HEK293 (cell line): ENCODE measurements at regions not wholly inside any gene's neighbourhood (a gene's known extent, or its start where the extent isn't known, plus 50 kb on each side); places are given as distances from the start of the nearest gene placed in this dataset.

ENCODE experiments used
- CTCF ChIA-PET: fragments of 350-600 bp; formaldehyde crosslinking; extraction: SDS; loops from one replicate; lab custom pipeline; 2021; ENCODE audit warnings: antibody characterized with exemption; lab: Yijun Ruan, JAX
- POLR2A ChIA-PET: fragments of 300-600 bp; formaldehyde crosslinking; extraction: SDS; loops from one replicate; lab custom pipeline; 2020; ENCODE audit warnings: antibody characterized with exemption, inconsistent platforms; lab: Yijun Ruan, JAX
- H3K27ac ChIP-seq: fragments of 200-500 bp; sonication (Bioruptor generic); 2 replicates; pipeline ENCODE4 v1.5.1; 2014; ENCODE audit warnings: low read depth, low read length, control low read depth, inconsistent platforms; ENCODE audit errors: extremely low read depth
- H3K36me3 ChIP-seq, 2 experiments: fragments of 200-500 bp in 1 of 2; sonication (Bioruptor generic) in 1 of 2; 1 replicate in 1 of 2; 2 replicates in 1 of 2; pipeline ENCODE4 v1.5.1; 2014 to 2017; ENCODE audit warnings: inconsistent platforms in 2 of 2, low read length in 2 of 2; ENCODE audit not compliant: control insufficient read depth in 2 of 2, insufficient read depth in 1 of 2
- H3K4me1 ChIP-seq: fragments of 200-500 bp; sonication (Bioruptor generic); 2 replicates; pipeline ENCODE4 v1.5.1; 2014; ENCODE audit warnings: mild to moderate bottlenecking, low read length, inconsistent platforms; ENCODE audit not compliant: control insufficient read depth, insufficient read depth
- H3K4me3 ChIP-seq: 2 replicates; pipeline ENCODE4 v1.5.1; 2011; ENCODE audit warnings: low read depth, mild to moderate bottlenecking, control low read depth, low read length, moderate library complexity
- H3K9me3 ChIP-seq: fragments of 200-500 bp; sonication (Bioruptor generic); 2 replicates; pipeline ENCODE4 v1.5.1; 2014; ENCODE audit warnings: low read depth, low read length, inconsistent platforms; ENCODE audit not compliant: control insufficient read depth, insufficient read depth
- ATF2 ChIP-seq: fragments of 450-650 bp; formaldehyde crosslinking; IDR thresholded peaks from 2 replicates; pipeline ENCODE4 v1.5.1; 2016; ENCODE audit warnings: missing biosample characterization, missing genetic modification characterization, low read depth
- KLF16 ChIP-seq: fragments of 450-650 bp; formaldehyde crosslinking; IDR thresholded peaks from 2 replicates; pipeline ENCODE4 v1.5.1; 2017; ENCODE audit warnings: missing biosample characterization, missing genetic modification characterization
- OSR2 ChIP-seq: fragments of 450-650 bp; formaldehyde crosslinking; IDR thresholded peaks from 2 replicates; pipeline ENCODE4 v1.5.1; 2016; ENCODE audit warnings: missing biosample characterization, missing genetic modification characterization
- SETDB1 ChIP-seq: IDR thresholded peaks from one replicate; pipeline ENCODE4 v1.6.1; 2017; ENCODE audit warnings: mild to moderate bottlenecking, low read length, moderate library complexity, mixed read lengths; ENCODE audit not compliant: insufficient read length
- ZBTB44 ChIP-seq: fragments of 450-650 bp; IDR thresholded peaks from 2 replicates; pipeline ENCODE4 v1.5.1; 2018; ENCODE audit warnings: missing biosample characterization, mild to moderate bottlenecking, missing genetic modification characterization
- ZBTB6 ChIP-seq: fragments of 450-650 bp; formaldehyde crosslinking; IDR thresholded peaks from 2 replicates; pipeline ENCODE4 v1.5.1; 2017; ENCODE audit warnings: missing biosample characterization, missing genetic modification characterization
- ZFHX2 ChIP-seq: fragments of 450-650 bp; formaldehyde crosslinking; conservative IDR thresholded peaks from 2 replicates; pipeline ENCODE4 v1.5.1; 2016; ENCODE audit warnings: missing biosample characterization, missing genetic modification characterization
- ZIC2 ChIP-seq: fragments of 450-650 bp; formaldehyde crosslinking; IDR thresholded peaks from 2 replicates; pipeline ENCODE4 v1.5.1; 2016; ENCODE audit warnings: missing biosample characterization, missing genetic modification characterization
- ZNF280D ChIP-seq: fragments of 450-650 bp; formaldehyde crosslinking; IDR thresholded peaks from 2 replicates; pipeline ENCODE4 v1.5.1; 2016; ENCODE audit warnings: missing biosample characterization, missing genetic modification characterization
- ZNF311 ChIP-seq: fragments of 450-650 bp; formaldehyde crosslinking; IDR thresholded peaks from 2 replicates; pipeline ENCODE4 v1.5.1; 2017; ENCODE audit warnings: missing biosample characterization, missing genetic modification characterization, borderline replicate concordance
- ZNF404 ChIP-seq: fragments of 450-650 bp; formaldehyde crosslinking; IDR thresholded peaks from 2 replicates; pipeline ENCODE4 v1.5.1; 2017; ENCODE audit warnings: missing biosample characterization, missing genetic modification characterization
- ZNF513 ChIP-seq: fragments of 450-650 bp; IDR thresholded peaks from 2 replicates; pipeline ENCODE4 v1.5.1; 2018; ENCODE audit warnings: missing biosample characterization, missing genetic modification characterization
- ZNF514 ChIP-seq: fragments of 450-650 bp; formaldehyde crosslinking; IDR thresholded peaks from 2 replicates; pipeline ENCODE4 v1.5.1; 2016; ENCODE audit warnings: missing biosample characterization, missing genetic modification characterization
- ZNF585B ChIP-seq: fragments of 450-650 bp; formaldehyde crosslinking; IDR thresholded peaks from 2 replicates; pipeline ENCODE4 v1.5.1; 2016; ENCODE audit warnings: missing biosample characterization, missing genetic modification characterization
- ZNF639 ChIP-seq: fragments of 450-650 bp; formaldehyde crosslinking; IDR thresholded peaks from 2 replicates; pipeline ENCODE4 v1.5.1; 2016; ENCODE audit warnings: missing biosample characterization, missing genetic modification characterization
- ZXDB ChIP-seq: fragments of 450-650 bp; formaldehyde crosslinking; IDR thresholded peaks from 2 replicates; pipeline ENCODE4 v1.5.1; 2016; ENCODE audit warnings: missing biosample characterization, missing genetic modification characterization

GRCh38 chr3:72453706-72454105 is 394.5 kb downstream of the SHQ1 start:
- Histone ChIP-seq H3K4me1 (peaks cover 2% of the 10 kb centered on the region; the same call in 1 of the 2 replicates), H3K9me3 (no peaks in the 10 kb centered on the region), H3K27ac (no peak overlapping the region), H3K4me3 (no peak overlapping the region), H3K36me3 (no peaks in the 10 kb centered on the region)
- ChIA-PET POLR2A (no interaction called here), CTCF (no interaction called here)
- no peak for TF ChIP-seq ZNF311
- TF ChIP-seq ZNF513 (tag by site-specific recombination), result no peak
- TF ChIP-seq ZXDB (tag by site-specific recombination), result no peak
- no peak for TF ChIP-seq KLF16 (tag by site-specific recombination)
- TF ChIP-seq ZNF585B (tag by site-specific recombination), result no peak
- TF ChIP-seq SETDB1, result no peak
- no peak for TF ChIP-seq ZBTB6 (tag by site-specific recombination)

- H3K4me1 ChIP-seq, result peaks cover 4% of the 10 kb centered on the region; the same call in 1 of the 2 replicates
- TF ChIP-seq ZNF639 (tag by site-specific recombination), result no peak
- TF ChIP-seq ZNF514 (tag by site-specific recombination), result no peak
- no peak for TF ChIP-seq ZNF404
- TF ChIP-seq ZNF585B (tag by site-specific recombination), result no peak
- TF ChIP-seq ZNF280D (tag by site-specific recombination), result no peak
- no peak for TF ChIP-seq ZFHX2 (tag by site-specific recombination)
- TF ChIP-seq OSR2 (tag by site-specific recombination), result no peak
- no peak for TF ChIP-seq ZBTB44 (tag by site-specific recombination)
- no peak for TF ChIP-seq ATF2 (tag by site-specific recombination)
- no peak for TF ChIP-seq ZIC2
- ChIA-PET POLR2A (no interaction called here), CTCF (no interaction called here)
- H3K27ac ChIP-seq, result no peak overlapping the region
- no peaks in the 10 kb centered on the region for H3K9me3 ChIP-seq
- no peak overlapping the region for H3K4me3 ChIP-seq
- no peaks in the 10 kb centered on the region for H3K36me3 ChIP-seq
These were observed 395.5 kb downstream of the SHQ1 start for GRCh38 chr3:72452745-72453144.
